ENCODE measurements at regions not wholly inside any gene's neighbourhood (a gene's known extent, or its start where the extent isn't known, plus 50 kb on each side); places are given as distances from the start of the nearest gene placed in this dataset.

DNA sequence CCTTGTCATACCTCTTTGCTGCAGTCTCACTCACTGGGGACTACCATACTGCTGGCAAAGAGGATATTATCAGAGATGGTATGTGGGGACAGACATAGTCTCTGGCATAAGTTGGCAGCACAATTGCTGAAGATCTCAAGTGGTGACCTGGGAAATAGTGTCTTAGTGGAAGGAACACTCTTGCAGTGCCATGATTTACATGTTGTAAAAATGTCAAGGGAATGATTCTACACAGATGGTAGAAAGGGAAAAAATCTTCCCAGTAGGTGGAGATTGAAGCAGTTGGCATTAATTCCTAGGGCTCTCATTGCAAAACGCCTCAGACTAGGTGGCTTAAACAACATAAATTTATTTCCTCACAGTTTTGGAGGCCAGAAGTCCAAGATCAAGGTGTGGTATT, 662.2 kb downstream of the DHX35 start:
- H3K9ac ChIP-seq (ENCODE audit: low read length) = no peak overlapping the region
- no peaks in the 10 kb centered on the region for H3K27me3 ChIP-seq (ENCODE audit: control insufficient read depth, insufficient read depth, low read length)
- H3K36me3 ChIP-seq (ENCODE audit: control insufficient read depth, low read depth, low read length) = no peaks in the 10 kb centered on the region
- H3K4me1 ChIP-seq (ENCODE audit: control insufficient read depth, low read depth, low read length) = no peaks in the 10 kb centered on the region
- H3K4me3 ChIP-seq (ENCODE audit: low read length) = no peak overlapping the region
- no peak overlapping the region for H3K27ac ChIP-seq (ENCODE audit: low read length)
- no peaks in the 10 kb centered on the region for H3K9me3 ChIP-seq (ENCODE audit: control insufficient read depth, low read depth, low read length)

DNA sequence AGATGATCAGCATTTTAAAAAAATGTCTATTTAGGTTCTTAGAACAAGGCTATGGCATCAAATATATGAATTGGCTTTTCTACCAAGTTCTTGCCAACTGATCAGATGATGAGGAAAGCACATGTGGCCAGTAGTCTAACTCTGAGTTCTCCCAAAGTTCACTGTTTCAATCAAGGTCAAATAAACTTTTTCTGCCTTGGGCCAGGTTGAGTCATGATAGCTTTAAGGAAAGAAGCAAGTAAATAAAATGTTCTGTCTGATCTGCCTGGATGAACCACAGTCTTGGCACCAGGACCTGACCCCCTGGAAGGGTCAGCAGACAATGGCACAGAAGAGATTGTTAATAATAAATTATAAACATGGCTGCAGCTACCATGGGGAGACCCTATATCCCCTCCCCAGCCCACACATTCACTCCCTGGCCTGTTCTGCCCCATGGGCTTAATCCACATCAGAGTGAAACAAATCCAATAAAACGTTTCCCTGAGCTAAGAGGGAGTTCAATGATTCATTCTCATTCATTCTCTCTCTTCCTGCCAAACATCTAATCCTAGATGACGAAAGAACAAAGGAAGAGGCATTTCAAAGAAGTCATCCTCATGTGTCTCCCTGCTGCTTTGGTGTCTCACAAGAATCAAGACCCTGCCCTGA, 661.6 kb downstream of the DHX35 start:
- Histone ChIP-seq H3K9me3 (ENCODE audit: control insufficient read depth, low read depth, low read length) (no peaks in the 10 kb centered on the region), H3K4me1 (ENCODE audit: control insufficient read depth, low read depth, low read length) (no peaks in the 10 kb centered on the region)

DNA sequence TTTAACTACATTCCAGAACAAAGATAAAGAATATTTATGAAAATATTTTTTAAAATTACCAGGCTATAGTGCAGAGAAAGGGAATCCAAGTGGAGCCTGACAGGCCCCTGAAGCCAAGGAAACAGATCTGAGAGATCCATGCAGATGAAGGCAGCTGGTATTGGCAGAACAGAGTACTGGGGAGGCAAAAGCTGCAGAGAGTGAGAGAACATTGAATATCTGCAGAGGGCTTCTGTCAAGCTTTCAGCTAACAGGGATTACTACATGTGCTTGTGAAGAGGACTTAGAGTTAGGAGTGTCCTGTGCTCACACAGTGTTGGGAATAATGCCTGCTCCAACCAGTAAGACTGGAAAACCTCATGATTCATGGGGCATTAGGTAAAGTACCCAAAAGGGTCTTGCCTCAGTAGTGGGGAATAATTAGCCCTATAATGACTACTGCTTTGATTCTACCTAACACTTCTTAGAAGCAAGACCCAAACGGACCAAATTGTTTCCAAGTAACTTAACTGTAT, 657.2 kb downstream of the DHX35 start:
- no peaks in the 10 kb centered on the region for H3K9me3 ChIP-seq (ENCODE audit: control insufficient read depth, low read depth, low read length)
- no peak overlapping the region for H3K9ac ChIP-seq (ENCODE audit: low read length)
- no peaks in the 10 kb centered on the region for H3K36me3 ChIP-seq (ENCODE audit: control insufficient read depth, low read depth, low read length)
- no peaks in the 10 kb centered on the region for H3K4me1 ChIP-seq (ENCODE audit: control insufficient read depth, low read depth, low read length)
- H3K27ac ChIP-seq (ENCODE audit: low read length) = no peak overlapping the region
- no peaks in the 10 kb centered on the region for H3K27me3 ChIP-seq (ENCODE audit: control insufficient read depth, insufficient read depth, low read length)
- no peak overlapping the region for H3K4me3 ChIP-seq (ENCODE audit: low read length)

More for the DNA sequence above, 661.6 kb downstream of the DHX35 start:
- H3K27me3 ChIP-seq (ENCODE audit: control insufficient read depth, insufficient read depth, low read length) = no peaks in the 10 kb centered on the region
- H3K27ac ChIP-seq (ENCODE audit: low read length) = no peak overlapping the region
- H3K9ac ChIP-seq (ENCODE audit: low read length) = no peak overlapping the region
- H3K4me3 ChIP-seq (ENCODE audit: low read length) = no peak overlapping the region
- H3K36me3 ChIP-seq (ENCODE audit: control insufficient read depth, low read depth, low read length) = no peaks in the 10 kb centered on the region

DNA sequence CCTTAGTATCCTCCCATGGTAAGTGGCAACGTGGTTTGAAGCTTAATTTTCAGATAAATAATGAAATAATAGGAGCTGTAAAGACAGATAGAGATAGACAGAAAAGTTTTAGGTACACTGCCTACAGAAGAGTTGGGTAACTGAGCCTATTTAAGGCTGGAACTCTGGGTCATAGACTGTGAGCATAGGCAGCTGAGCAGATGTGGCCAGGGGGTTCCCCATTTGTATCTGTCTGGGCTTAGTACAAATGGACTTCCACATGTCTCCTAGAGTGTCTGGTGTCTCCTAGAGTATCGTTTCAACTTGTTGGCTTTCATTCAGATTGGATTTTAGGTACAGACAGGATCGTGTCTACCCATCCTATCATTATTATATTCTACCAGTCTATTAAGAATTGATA, 649.8 kb downstream of the DHX35 start:
- Histone ChIP-seq H3K36me3 (ENCODE audit: control insufficient read depth, low read depth, low read length) (no peaks in the 10 kb centered on the region), H3K27ac (ENCODE audit: low read length) (no peak overlapping the region), H3K27me3 (ENCODE audit: control insufficient read depth, insufficient read depth, low read length) (no peaks in the 10 kb centered on the region), H3K9me3 (ENCODE audit: control insufficient read depth, low read depth, low read length) (no peaks in the 10 kb centered on the region), H3K9ac (ENCODE audit: low read length) (no peak overlapping the region), H3K4me1 (ENCODE audit: control insufficient read depth, low read depth, low read length) (no peaks in the 10 kb centered on the region), H3K4me3 (ENCODE audit: low read length) (no peak overlapping the region)

DNA sequence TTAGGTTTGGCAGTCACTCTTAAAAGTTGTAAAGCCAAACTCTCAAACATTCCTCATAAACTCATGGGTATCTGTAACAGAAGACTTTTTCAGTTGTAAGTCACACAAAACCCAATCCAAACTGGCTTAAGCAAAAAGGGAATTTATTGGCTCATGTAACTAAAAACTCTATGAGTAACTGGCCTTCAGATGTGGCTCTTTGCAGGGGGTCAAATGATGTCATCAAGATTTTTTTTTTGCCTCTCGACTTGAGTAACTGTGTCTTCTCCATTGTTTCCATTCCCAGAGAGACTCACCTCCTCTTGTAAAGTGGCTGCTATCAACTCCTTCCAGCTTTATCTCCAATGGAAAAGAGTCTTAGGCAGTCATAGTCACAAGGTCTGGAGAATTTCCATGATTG, 645.0 kb downstream of the DHX35 start:
- no peaks in the 10 kb centered on the region for H3K27me3 ChIP-seq (ENCODE audit: control insufficient read depth, insufficient read depth, low read length)

DNA sequence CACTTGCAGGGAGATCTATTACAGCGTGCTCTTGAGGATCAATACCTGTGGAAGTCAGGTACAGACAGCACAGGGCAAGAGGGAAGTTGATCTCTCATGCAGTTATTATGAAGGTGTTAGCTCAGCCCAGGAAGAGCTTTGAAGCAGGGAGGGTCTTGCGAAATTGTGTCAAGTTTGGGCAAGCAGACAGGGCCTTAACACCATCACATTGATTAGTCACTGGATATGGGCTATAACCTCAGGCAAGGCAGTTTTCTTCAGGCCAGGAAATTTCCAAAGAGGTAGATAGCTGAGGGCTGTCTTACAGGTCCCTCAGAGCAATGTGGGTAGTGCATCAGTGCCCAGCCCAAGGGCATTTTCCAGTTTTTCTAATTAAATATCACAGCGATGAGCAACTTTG, 643.8 kb downstream of the DHX35 start:
- H3K4me3 ChIP-seq (ENCODE audit: low read length) = no peak overlapping the region
- no peak overlapping the region for H3K27ac ChIP-seq (ENCODE audit: low read length)
- no peaks in the 10 kb centered on the region for H3K9me3 ChIP-seq (ENCODE audit: control insufficient read depth, low read depth, low read length)
- no peaks in the 10 kb centered on the region for H3K36me3 ChIP-seq (ENCODE audit: control insufficient read depth, low read depth, low read length)
- no peaks in the 10 kb centered on the region for H3K4me1 ChIP-seq (ENCODE audit: control insufficient read depth, low read depth, low read length)
- no peaks in the 10 kb centered on the region for H3K27me3 ChIP-seq (ENCODE audit: control insufficient read depth, insufficient read depth, low read length)
- no peak overlapping the region for H3K9ac ChIP-seq (ENCODE audit: low read length)

More for the DNA sequence above, 645.0 kb downstream of the DHX35 start:
- no peaks in the 10 kb centered on the region for H3K4me1 ChIP-seq (ENCODE audit: control insufficient read depth, low read depth, low read length)
- no peaks in the 10 kb centered on the region for H3K9me3 ChIP-seq (ENCODE audit: control insufficient read depth, low read depth, low read length)
- H3K27ac ChIP-seq (ENCODE audit: low read length) = no peak overlapping the region
- no peaks in the 10 kb centered on the region for H3K36me3 ChIP-seq (ENCODE audit: control insufficient read depth, low read depth, low read length)
- H3K4me3 ChIP-seq (ENCODE audit: low read length) = no peak overlapping the region
- H3K9ac ChIP-seq (ENCODE audit: low read length) = no peak overlapping the region

DNA sequence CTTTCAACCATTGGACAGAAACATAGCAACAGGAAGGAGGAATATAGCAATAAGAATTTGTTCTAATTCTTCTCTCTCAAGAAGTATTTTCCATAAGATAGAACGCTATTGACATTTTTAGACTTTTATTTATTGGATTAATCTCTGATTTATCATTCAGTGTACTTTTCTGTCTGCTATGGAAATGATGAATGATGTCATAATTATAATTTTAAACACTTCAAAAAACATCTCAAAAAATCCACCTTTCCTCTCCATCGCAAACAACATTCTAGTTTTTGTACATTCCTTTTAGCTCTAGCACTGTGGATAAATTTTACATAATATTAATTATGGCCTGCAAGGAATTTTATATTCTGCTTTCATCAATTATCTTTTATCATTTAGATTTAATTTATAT, 643.2 kb downstream of the DHX35 start:
- H3K4me3 ChIP-seq (ENCODE audit: low read length) = no peak overlapping the region
- H3K27me3 ChIP-seq (ENCODE audit: control insufficient read depth, insufficient read depth, low read length) = no peaks in the 10 kb centered on the region
- no peak overlapping the region for H3K27ac ChIP-seq (ENCODE audit: low read length)
- H3K36me3 ChIP-seq (ENCODE audit: control insufficient read depth, low read depth, low read length) = no peaks in the 10 kb centered on the region
- H3K9me3 ChIP-seq (ENCODE audit: control insufficient read depth, low read depth, low read length) = no peaks in the 10 kb centered on the region
- no peaks in the 10 kb centered on the region for H3K4me1 ChIP-seq (ENCODE audit: control insufficient read depth, low read depth, low read length)
- H3K9ac ChIP-seq (ENCODE audit: low read length) = no peak overlapping the region

DNA sequence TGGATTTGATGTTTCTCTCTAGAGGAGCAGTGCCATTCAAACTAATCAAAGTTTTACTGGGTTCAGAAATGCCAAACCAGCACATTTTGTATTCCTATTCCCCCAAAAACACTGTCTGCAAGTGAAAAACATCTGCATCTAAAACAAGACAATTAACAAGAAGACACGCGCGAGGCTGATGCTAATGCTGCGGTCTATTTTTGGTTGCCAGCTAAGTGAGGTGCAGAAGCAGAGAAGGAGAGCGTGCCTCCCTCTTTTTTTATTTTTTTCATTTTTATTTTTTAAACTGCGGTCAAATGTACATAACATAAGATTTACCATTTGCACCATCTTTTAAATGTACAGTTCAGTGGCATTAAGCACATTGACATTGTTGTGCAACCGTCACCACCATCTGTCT, 641.1 kb downstream of the DHX35 start:
- Histone ChIP-seq H3K9ac (ENCODE audit: low read length) (no peak overlapping the region), H3K36me3 (ENCODE audit: control insufficient read depth, low read depth, low read length) (no peaks in the 10 kb centered on the region), H3K27me3 (ENCODE audit: control insufficient read depth, insufficient read depth, low read length) (no peaks in the 10 kb centered on the region)

DNA sequence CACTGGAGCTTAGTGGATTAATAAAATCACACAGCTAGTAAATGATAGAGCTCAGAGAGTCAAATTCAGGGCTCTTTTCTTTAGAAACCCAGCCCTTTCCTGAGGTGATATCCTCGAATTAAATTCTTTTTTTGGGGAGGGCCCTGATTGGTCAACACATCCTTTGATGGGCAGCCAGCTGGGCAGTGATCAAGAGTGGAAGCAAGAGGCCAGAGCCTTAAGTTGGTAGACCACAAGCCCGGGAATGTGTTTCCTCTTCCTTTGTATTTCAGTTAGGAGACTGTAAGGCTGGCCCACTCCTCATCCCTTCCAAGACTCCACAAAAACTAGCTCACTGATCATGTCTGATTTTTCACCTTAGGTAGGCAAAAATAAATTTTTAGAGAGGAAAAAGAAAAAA, 640.5 kb downstream of the DHX35 start:
- H3K4me1 ChIP-seq (ENCODE audit: control insufficient read depth, low read depth, low read length) = no peaks in the 10 kb centered on the region
- no peaks in the 10 kb centered on the region for H3K27me3 ChIP-seq (ENCODE audit: control insufficient read depth, insufficient read depth, low read length)
- no peaks in the 10 kb centered on the region for H3K36me3 ChIP-seq (ENCODE audit: control insufficient read depth, low read depth, low read length)
- H3K9ac ChIP-seq (ENCODE audit: low read length) = no peak overlapping the region
- no peaks in the 10 kb centered on the region for H3K9me3 ChIP-seq (ENCODE audit: control insufficient read depth, low read depth, low read length)
- H3K27ac ChIP-seq (ENCODE audit: low read length) = no peak overlapping the region
- H3K4me3 ChIP-seq (ENCODE audit: low read length) = no peak overlapping the region

More for the DNA sequence above, 641.1 kb downstream of the DHX35 start:
- Histone ChIP-seq H3K4me1 (ENCODE audit: control insufficient read depth, low read depth, low read length) (no peaks in the 10 kb centered on the region), H3K27ac (ENCODE audit: low read length) (no peak overlapping the region), H3K4me3 (ENCODE audit: low read length) (no peak overlapping the region), H3K9me3 (ENCODE audit: control insufficient read depth, low read depth, low read length) (no peaks in the 10 kb centered on the region)

DNA sequence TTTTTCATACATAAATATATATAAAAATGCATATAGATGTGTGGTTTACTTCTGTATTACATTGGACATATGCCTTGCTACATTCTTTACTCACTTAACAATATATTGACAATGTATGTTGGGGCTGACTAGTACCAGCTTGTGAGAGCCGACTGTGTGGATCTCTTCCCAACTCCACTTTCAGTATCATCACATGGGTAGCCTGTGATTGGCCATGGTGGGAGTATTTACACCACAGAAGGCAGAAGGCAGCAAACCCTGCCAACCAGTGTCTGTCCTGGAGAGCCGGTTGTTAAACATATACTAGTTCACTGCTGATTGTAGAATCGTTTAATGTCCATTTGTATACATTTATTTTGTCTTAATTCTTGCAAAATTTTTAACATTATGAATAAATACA, 638.7 kb downstream of the DHX35 start:
- no peak overlapping the region for H3K9ac ChIP-seq (ENCODE audit: low read length)
- no peaks in the 10 kb centered on the region for H3K27me3 ChIP-seq (ENCODE audit: control insufficient read depth, insufficient read depth, low read length)
- H3K36me3 ChIP-seq (ENCODE audit: control insufficient read depth, low read depth, low read length) = no peaks in the 10 kb centered on the region
- H3K27ac ChIP-seq (ENCODE audit: low read length) = no peak overlapping the region
- no peaks in the 10 kb centered on the region for H3K4me1 ChIP-seq (ENCODE audit: control insufficient read depth, low read depth, low read length)
- no peak overlapping the region for H3K4me3 ChIP-seq (ENCODE audit: low read length)
- H3K9me3 ChIP-seq (ENCODE audit: control insufficient read depth, low read depth, low read length) = no peaks in the 10 kb centered on the region

DNA sequence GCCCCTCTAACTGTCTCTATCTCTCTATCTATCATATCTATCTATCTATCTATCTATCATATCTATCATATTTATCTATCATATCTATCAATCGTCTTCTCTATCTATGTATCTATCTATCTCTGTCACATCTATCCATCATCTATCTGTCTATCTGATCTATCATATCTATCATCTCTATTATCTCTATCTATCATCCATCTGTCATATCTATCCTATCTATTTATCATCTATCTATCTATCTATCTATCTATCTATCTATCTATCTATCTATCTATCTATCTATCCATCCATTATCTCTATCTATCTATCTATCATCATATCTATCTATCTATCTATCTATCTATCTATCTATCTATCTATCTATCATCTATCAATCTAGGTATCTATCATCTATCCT, 638.0 kb downstream of the DHX35 start:
- H3K4me3 ChIP-seq (ENCODE audit: low read length) = no peak overlapping the region
- H3K9me3 ChIP-seq (ENCODE audit: control insufficient read depth, low read depth, low read length) = no peaks in the 10 kb centered on the region
- H3K4me1 ChIP-seq (ENCODE audit: control insufficient read depth, low read depth, low read length) = no peaks in the 10 kb centered on the region
- H3K27me3 ChIP-seq (ENCODE audit: control insufficient read depth, insufficient read depth, low read length) = no peaks in the 10 kb centered on the region
- H3K27ac ChIP-seq (ENCODE audit: low read length) = no peak overlapping the region
- no peak overlapping the region for H3K9ac ChIP-seq (ENCODE audit: low read length)
- H3K36me3 ChIP-seq (ENCODE audit: control insufficient read depth, low read depth, low read length) = no peaks in the 10 kb centered on the region

DNA sequence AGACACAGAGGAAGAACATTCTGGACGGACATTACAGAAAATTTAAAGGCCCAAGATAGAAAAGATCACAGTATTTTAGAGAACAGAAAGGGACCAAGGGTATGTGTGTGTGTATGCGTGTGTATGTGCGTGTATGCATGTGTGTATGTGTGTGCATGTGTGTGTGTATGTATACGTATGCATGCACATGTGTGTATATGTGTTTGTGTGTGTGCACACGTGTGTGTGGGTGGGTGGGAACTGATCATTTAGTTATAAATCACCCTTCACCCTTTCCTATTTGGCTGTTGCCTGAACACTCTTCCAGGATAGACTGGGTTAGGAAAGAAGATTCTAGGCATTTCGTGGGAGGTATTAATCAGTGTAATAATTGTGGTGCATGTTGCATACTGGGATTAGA, 634.4 kb downstream of the DHX35 start:
- no peaks in the 10 kb centered on the region for H3K36me3 ChIP-seq (ENCODE audit: control insufficient read depth, low read depth, low read length)
- H3K27me3 ChIP-seq (ENCODE audit: control insufficient read depth, insufficient read depth, low read length) = no peaks in the 10 kb centered on the region
- no peak overlapping the region for H3K27ac ChIP-seq (ENCODE audit: low read length)
- no peak overlapping the region for H3K4me3 ChIP-seq (ENCODE audit: low read length)
- H3K9ac ChIP-seq (ENCODE audit: low read length) = no peak overlapping the region
- H3K4me1 ChIP-seq (ENCODE audit: control insufficient read depth, low read depth, low read length) = no peaks in the 10 kb centered on the region
- H3K9me3 ChIP-seq (ENCODE audit: control insufficient read depth, low read depth, low read length) = no peaks in the 10 kb centered on the region
